H1 (cell line): ENCODE measurements at regions not wholly inside any gene's neighbourhood (a gene's known extent, or its start where the extent isn't known, plus 50 kb on each side); places are given as distances from the start of the nearest gene placed in this dataset.

ENCODE experiments used
- CTCF ChIA-PET: fragments of 300-600 bp; sonication (Branson Sonifier 250); formaldehyde crosslinking; loops from one replicate; lab custom pipeline; 2021; ENCODE audit not compliant: partially characterized antibody; lab: Charles Lee
- POLR2A ChIA-PET: fragments of 300-600 bp; sonication (Branson Sonifier 250); formaldehyde crosslinking; loops from one replicate; lab custom pipeline; 2021; ENCODE audit warnings: inconsistent platforms; ENCODE audit not compliant: partially characterized antibody; lab: Charles Lee
- DNase-seq, 2 experiments: peaks; one replicate each; pipeline versions ENCODE4 v3.0.0 to v3.0.0-alpha.2; 2010 to 2022; ENCODE audit warnings: low spot score in 2 of 2, low read depth in 1 of 2, mixed read lengths in 1 of 2
- FAIRE-seq: peaks from 2 replicates; lab custom pipeline; 2011; peaks lifted over from hg19 to GRCh38; lab: Jason Lieb, UNC
- H2AFZ ChIP-seq: 2 replicates; pipeline ENCODE4 v1.8.1; 2012; ENCODE audit warnings: low read length, inconsistent platforms
- H2AK5ac ChIP-seq: 2 replicates; pipeline ENCODE4 v1.6.1; 2013; ENCODE audit warnings: low read depth, low read length
- H2BK120ac ChIP-seq: replicated peaks from 2 replicates; pipeline ENCODE3; 2013; ENCODE audit warnings: low read depth, low read length, inconsistent platforms
- H2BK12ac ChIP-seq: 2 replicates; pipeline ENCODE4 v1.6.1; 2013; ENCODE audit warnings: low read depth, low read length
- H2BK15ac ChIP-seq: 2 replicates; pipeline ENCODE4 v1.6.1; 2013; ENCODE audit warnings: low read length
- H2BK20ac ChIP-seq: 2 replicates; pipeline ENCODE4 v1.6.1; 2013; ENCODE audit warnings: low read length
- H2BK5ac ChIP-seq: 2 replicates; pipeline ENCODE4 v1.6.1; 2013; ENCODE audit warnings: low read depth, low read length
- H3K14ac ChIP-seq: 2 replicates; pipeline ENCODE4 v1.6.1; 2013; ENCODE audit warnings: inconsistent platforms; ENCODE audit not compliant: insufficient read length
- H3K18ac ChIP-seq: 2 replicates; pipeline ENCODE4 v1.6.1; 2013; ENCODE audit warnings: low read length; ENCODE audit errors: extremely low read depth
- H3K23ac ChIP-seq: 2 replicates; pipeline ENCODE4 v1.6.1; 2013; ENCODE audit warnings: inconsistent platforms; ENCODE audit not compliant: insufficient read length
- H3K23me2 ChIP-seq: 2 replicates; pipeline ENCODE4 v1.6.1; 2013; ENCODE audit warnings: low read depth, low read length
- H3K27ac ChIP-seq: 2 replicates; pipeline ENCODE4 v1.6.1; 2011; ENCODE audit warnings: low read depth, low read length, inconsistent platforms
- H3K27me3 ChIP-seq, 4 experiments: replicated peaks in 1 of 4; 1 replicate in 1 of 4; 2 replicates in 3 of 4; pipeline versions ENCODE4 v1.6.1 to v1.8.1; 2011 to 2013; ENCODE audit warnings: low read length in 3 of 4, mild to moderate bottlenecking in 3 of 4, inconsistent platforms in 2 of 4, mixed read lengths in 2 of 4, moderate library complexity in 1 of 4; ENCODE audit not compliant: control insufficient read depth in 3 of 4, insufficient read depth in 3 of 4; ENCODE audit errors: extremely low read depth in 1 of 4
- H3K36me3 ChIP-seq, 4 experiments: 2 replicates each; pipeline versions ENCODE4 v1.6.1 to v1.8.1; 2011 to 2013; ENCODE audit warnings: mild to moderate bottlenecking in 4 of 4, low read length in 3 of 4, moderate library complexity in 2 of 4, control low read depth in 1 of 4, inconsistent platforms in 1 of 4; ENCODE audit not compliant: insufficient read depth in 4 of 4, control insufficient read depth in 2 of 4
- H3K4ac ChIP-seq: replicated peaks from 2 replicates; pipeline ENCODE3; 2013; ENCODE audit warnings: low read length, low read depth, mixed read lengths, inconsistent platforms; ENCODE audit not compliant: insufficient read length
- H3K4me1 ChIP-seq, 4 experiments: replicated peaks in 1 of 4; 1 replicate in 1 of 4; 2 replicates in 3 of 4; pipeline versions ENCODE4 v1.6.1 to v1.8.1; 2011 to 2013; ENCODE audit warnings: low read length in 3 of 4, inconsistent platforms in 2 of 4, mixed read lengths in 1 of 4; ENCODE audit not compliant: insufficient read depth in 4 of 4, control insufficient read depth in 3 of 4
- H3K4me2 ChIP-seq, 2 experiments: 2 replicates each; pipeline versions ENCODE4 v1.6.1 to v1.8.1; 2011 to 2013; ENCODE audit warnings: low read depth in 2 of 2, low read length in 2 of 2, control low read depth in 1 of 2, inconsistent platforms in 1 of 2, mild to moderate bottlenecking in 1 of 2; ENCODE audit not compliant: insufficient read depth in 1 of 2
- H3K4me3 ChIP-seq, 4 experiments: fragments of 200-600, 300-600 bp in 1 of 4; sonication (generic), shearing (Covaris generic), sonication (Bioruptor Twin) in 1 of 4; 2 replicates each; pipeline versions ENCODE4 v1.5.1 to v1.8.1; 2011 to 2016; ENCODE audit warnings: low read length in 4 of 4, low read depth in 3 of 4, control low read depth in 2 of 4, inconsistent platforms in 2 of 4, mild to moderate bottlenecking in 2 of 4, mixed read lengths in 1 of 4, moderate library complexity in 1 of 4; ENCODE audit not compliant: insufficient read depth in 2 of 4; ENCODE audit errors: extremely low read depth in 1 of 4
- H3K56ac ChIP-seq: replicated peaks from 2 replicates; pipeline ENCODE3; 2013; ENCODE audit warnings: low read depth, mild to moderate bottlenecking, mixed read lengths, low read length, inconsistent platforms; ENCODE audit not compliant: insufficient read length
- H3K79me1 ChIP-seq: 2 replicates; pipeline ENCODE4 v1.6.1; 2013; ENCODE audit warnings: low read depth, low read length, control low read depth
- H3K79me2 ChIP-seq, 2 experiments: 2 replicates each; pipeline versions ENCODE4 v1.6.1 to v1.8.1; 2012 to 2013; ENCODE audit warnings: low read length in 2 of 2, mild to moderate bottlenecking in 2 of 2, inconsistent platforms in 1 of 2; ENCODE audit not compliant: insufficient read depth in 2 of 2, control insufficient read depth in 1 of 2
- H3K9ac ChIP-seq, 4 experiments: replicated peaks in 1 of 4; 1 replicate in 1 of 4; 2 replicates in 3 of 4; pipeline versions ENCODE4 v1.6.1 to v1.8.1; 2011 to 2013; ENCODE audit warnings: low read depth in 3 of 4, low read length in 3 of 4, control low read depth in 2 of 4, mild to moderate bottlenecking in 2 of 4, moderate library complexity in 2 of 4, inconsistent platforms in 1 of 4; ENCODE audit errors: extremely low read depth in 1 of 4
- H3K9me3 ChIP-seq, 2 experiments: 2 replicates each; pipeline versions ENCODE4 v1.6.1 to v1.8.1; 2012 to 2013; ENCODE audit warnings: mild to moderate bottlenecking in 2 of 2, moderate library complexity in 2 of 2, control low read depth in 1 of 2, inconsistent platforms in 1 of 2, low read depth in 1 of 2, low read length in 1 of 2, mixed read lengths in 1 of 2; ENCODE audit not compliant: insufficient read depth in 2 of 2
- H4K20me1 ChIP-seq, 2 experiments: replicated peaks in 1 of 2; 2 replicates each; pipeline versions ENCODE3 to v1.8.1; 2011 to 2013; ENCODE audit warnings: inconsistent platforms in 2 of 2, low read length in 2 of 2, mild to moderate bottlenecking in 1 of 2; ENCODE audit not compliant: insufficient read depth in 2 of 2, control insufficient read depth in 1 of 2
- H4K5ac ChIP-seq: 2 replicates; pipeline ENCODE4 v1.6.1; 2013; ENCODE audit warnings: low read length, low read depth, mixed read lengths, inconsistent platforms; ENCODE audit not compliant: insufficient read length
- H4K8ac ChIP-seq: 2 replicates; pipeline ENCODE4 v1.8.0; 2013; ENCODE audit warnings: mild to moderate bottlenecking, moderate library complexity, low read length, inconsistent platforms; ENCODE audit not compliant: insufficient read depth; ENCODE audit errors: extremely low read depth
- H4K91ac ChIP-seq: replicated peaks from 2 replicates; pipeline ENCODE3; 2013; ENCODE audit warnings: low read length, mixed read lengths, inconsistent platforms; ENCODE audit not compliant: insufficient read length
- WGBS, 2 experiments: shearing (Covaris generic) in 1 of 2; methylation state at CpG; one replicate each; pipeline versions ENCODE4 v1.1.6 to v1.1.7; 2013 to 2015; ENCODE audit warnings: low lambda C conversion rate in 2 of 2, mixed read lengths in 2 of 2, inconsistent platforms in 1 of 2, low coverage in 1 of 2, missing lambda C conversion rate in 1 of 2; ENCODE audit not compliant: insufficient replicate concordance in 2 of 2, insufficient coverage in 1 of 2, insufficient read length in 1 of 2; ENCODE audit errors: extremely low coverage in 1 of 2, missing lambda C conversion rate in 1 of 2; 5-methylcytosine and 5-hydroxymethylcytosine counted together
- TF ChIP-seq, protein P1 (sequence below): IDR thresholded peaks from 2 replicates; pipeline ENCODE4 v1.6.1; 2012; ENCODE audit warnings: inconsistent platforms

DNA sequence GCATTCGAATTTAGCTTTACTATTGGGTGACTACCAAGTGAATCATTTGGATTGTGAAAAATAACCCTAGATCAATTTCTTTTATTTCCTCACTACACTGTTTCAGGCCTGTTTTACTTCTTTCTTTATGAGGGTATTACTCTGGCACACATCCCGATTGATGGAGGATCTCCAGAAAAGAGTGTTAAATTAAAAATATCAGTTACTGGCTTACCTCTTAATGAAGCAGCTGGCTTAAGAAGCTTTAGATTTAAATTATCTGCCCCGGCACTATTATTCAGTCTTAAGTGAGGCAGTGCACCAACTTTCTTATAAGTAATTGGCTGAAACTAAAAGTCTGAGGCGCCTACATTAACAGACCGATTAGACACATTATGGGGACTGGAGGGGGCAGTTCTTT, 1097.4 kb downstream of the TTLL7 start:
- H2BK15ac ChIP-seq = no peak overlapping the region
- DNase-seq (no peak), FAIRE-seq (no peak)
- no peaks in the 10 kb centered on the region for H3K79me1 ChIP-seq
- H3K56ac ChIP-seq = no peak overlapping the region
- H3K4me3 ChIP-seq = no peak overlapping the region
- no peak overlapping the region for H4K91ac ChIP-seq
- H3K27ac ChIP-seq = no peak overlapping the region
- no peak overlapping the region for H3K4me2 ChIP-seq
- H3K36me3 ChIP-seq = no peaks in the 10 kb centered on the region
- no peaks in the 10 kb centered on the region for H3K23me2 ChIP-seq
- no peak overlapping the region for H3K23ac ChIP-seq
- no peaks in the 10 kb centered on the region for H3K4me1 ChIP-seq
- no peak overlapping the region for H2BK12ac ChIP-seq
- H2BK20ac ChIP-seq = no peak overlapping the region
- no peak overlapping the region for H3K9ac ChIP-seq
- H2BK5ac ChIP-seq = no peak overlapping the region
- H3K79me2 ChIP-seq = no peaks in the 10 kb centered on the region
- H3K18ac ChIP-seq = no peak overlapping the region
- H2BK120ac ChIP-seq = no peak overlapping the region
- no peak overlapping the region for H2AFZ ChIP-seq
- no peaks in the 10 kb centered on the region for H3K9me3 ChIP-seq
- ChIA-PET CTCF (no interaction called here), POLR2A (no interaction called here)
- H3K27me3 ChIP-seq = no peaks in the 10 kb centered on the region
- H3K4ac ChIP-seq = no peak overlapping the region
- H4K20me1 ChIP-seq = no peaks in the 10 kb centered on the region
- H3K14ac ChIP-seq = no peak overlapping the region
- no peak overlapping the region for H4K8ac ChIP-seq
- 86% methylated on average over 5 of the region's 5 CpGs; no CpG with 5 or more reads in 1 of the 2 experiments for WGBS, 2 experiments
- H2AK5ac ChIP-seq = no peak overlapping the region
- H4K5ac ChIP-seq = no peak overlapping the region
- TF ChIP-seq, protein P1, sequence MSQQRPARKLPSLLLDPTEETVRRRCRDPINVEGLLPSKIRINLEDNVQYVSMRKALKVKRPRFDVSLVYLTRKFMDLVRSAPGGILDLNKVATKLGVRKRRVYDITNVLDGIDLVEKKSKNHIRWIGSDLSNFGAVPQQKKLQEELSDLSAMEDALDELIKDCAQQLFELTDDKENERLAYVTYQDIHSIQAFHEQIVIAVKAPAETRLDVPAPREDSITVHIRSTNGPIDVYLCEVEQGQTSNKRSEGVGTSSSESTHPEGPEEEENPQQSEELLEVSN = no peak
